ENCODE measurements at regions not wholly inside any gene's neighbourhood (a gene's known extent, or its start where the extent isn't known, plus 50 kb on each side); places are given as distances from the start of the nearest gene placed in this dataset.
"Not testable (repeated sequence)": the region's sequence is repeated elsewhere in the genome, so short reads cannot be mapped to it uniquely, and the experiment has no call there.

- Histone ChIP-seq H3K27ac (no peak overlapping the region), H3K4me3 (no peak overlapping the region)
- no peak for TF ChIP-seq CTCF (IDR thresholded peaks at IDR 0.05)
- DNase-seq (ENCODE audit: low spot score): no peak
These were observed 64.6 kb upstream of the TARDBP start for GRCh38 chr1:10947691-10948462.

DNA sequence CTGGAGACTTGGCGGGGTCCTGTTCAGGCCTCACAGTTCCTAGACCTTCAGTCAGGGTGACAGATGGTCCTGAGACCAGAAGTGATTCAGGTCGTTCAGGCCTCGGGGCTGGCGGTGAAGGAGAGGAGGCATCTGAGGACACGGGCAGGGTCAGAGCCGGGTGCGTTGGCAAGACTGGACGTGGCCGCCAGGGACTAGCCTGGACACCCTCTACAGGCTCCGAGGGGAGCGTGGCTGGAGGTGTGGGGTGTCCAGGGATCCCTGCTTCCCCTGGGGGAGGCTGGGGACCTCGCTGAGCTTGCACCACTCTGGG is 64.0 kb upstream of the TARDBP start:
- H3K4me3 ChIP-seq: no peak overlapping the region
- no peak for DNase-seq (ENCODE audit: low spot score)
- H3K27ac ChIP-seq: no peak overlapping the region
- no peak for TF ChIP-seq CTCF (IDR thresholded peaks at IDR 0.05)

DNA sequence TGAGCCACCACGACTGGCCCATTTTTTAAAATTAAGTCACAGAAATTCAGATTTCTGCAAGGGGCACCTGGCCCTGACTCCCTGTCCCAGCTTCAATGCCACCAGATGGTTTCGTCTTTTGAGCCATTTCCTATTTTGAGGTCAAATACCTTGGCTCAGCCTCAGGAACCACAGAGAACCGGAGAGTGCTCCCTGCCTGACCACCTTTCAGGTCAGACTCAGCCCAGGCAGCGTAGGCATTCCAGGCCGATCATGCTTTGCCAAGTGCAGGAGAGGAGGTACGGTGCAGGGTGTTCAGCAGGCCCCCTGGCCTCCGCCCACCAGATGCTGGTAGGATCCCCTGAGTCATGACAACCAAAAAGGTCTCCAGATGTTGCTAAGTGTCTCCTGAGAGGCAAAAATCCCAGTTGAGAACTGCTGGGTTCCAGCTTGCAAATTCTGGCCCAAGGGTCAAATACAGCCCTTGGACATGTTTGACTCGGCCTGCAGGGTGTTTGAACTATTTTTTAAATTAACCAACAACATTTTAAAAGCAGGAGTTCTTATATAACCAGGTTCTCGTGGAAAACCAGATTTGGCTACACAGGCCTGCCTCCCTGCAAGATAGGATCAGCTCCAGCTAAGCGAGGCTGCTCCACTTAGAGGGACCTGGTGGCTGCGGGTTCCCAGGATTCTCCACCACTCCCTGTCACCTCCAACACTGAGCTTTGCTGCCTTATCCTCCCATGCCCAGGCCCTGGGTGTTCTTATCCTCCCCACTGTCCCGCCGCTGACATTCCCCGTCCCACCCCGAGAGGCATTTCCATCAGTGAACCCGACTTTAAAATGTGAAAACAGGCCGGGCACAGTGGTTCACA is 61.9 kb upstream of the TARDBP start:
- no peak overlapping the region for H3K4me3 ChIP-seq
- TF ChIP-seq CTCF (IDR thresholded peaks at IDR 0.05): no peak
- DNase-seq (ENCODE audit: low spot score): no peak
- no peak overlapping the region for H3K27ac ChIP-seq

DNA sequence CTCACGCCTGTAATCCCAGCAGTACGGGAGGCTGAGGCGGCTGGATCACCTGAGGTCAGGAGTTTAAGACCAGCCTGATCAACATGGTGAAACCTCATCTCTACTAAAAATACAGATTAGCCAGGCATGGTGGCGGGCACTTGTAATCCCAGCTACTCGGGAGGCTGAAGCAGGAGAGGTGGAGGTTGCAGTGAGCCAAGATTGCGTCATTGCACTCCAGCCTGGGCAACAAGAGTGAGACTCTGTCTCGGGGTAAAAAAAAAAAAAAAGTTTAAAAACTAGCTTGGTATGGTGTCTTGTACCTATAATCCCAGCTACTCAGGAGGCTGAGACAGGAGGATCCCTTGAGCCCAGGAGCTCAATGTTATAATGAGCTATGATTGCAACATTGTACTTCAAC is 61.2 kb upstream of the TARDBP start:
- DNase-seq (ENCODE audit: low spot score); H3K4me3 ChIP-seq; H3K27ac ChIP-seq: not testable (repeated sequence)

DNA sequence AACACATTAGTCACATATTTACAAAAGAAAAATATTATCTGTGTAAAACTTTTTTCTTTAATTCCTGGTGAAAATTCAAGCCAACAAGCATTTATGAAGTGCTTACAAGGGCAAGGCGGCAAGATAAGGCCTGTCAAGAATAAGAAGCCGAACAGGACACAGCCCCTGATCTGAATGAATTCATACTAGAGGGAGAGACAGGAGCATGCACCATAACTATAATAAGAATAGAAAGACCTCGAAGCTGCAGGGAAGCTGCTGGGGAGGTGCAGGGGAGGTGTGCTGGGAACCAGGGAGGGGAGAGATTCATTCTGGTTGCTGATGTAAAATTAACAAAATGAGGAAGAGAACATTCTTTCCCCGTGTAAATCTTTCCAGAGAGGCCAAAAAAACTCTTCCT is 60.5 kb upstream of the TARDBP start:
- no peak overlapping the region for H3K4me3 ChIP-seq
- no peak overlapping the region for H3K27ac ChIP-seq
- no peak for TF ChIP-seq CTCF (IDR thresholded peaks at IDR 0.05)
- no peak for DNase-seq (ENCODE audit: low spot score)

DNA sequence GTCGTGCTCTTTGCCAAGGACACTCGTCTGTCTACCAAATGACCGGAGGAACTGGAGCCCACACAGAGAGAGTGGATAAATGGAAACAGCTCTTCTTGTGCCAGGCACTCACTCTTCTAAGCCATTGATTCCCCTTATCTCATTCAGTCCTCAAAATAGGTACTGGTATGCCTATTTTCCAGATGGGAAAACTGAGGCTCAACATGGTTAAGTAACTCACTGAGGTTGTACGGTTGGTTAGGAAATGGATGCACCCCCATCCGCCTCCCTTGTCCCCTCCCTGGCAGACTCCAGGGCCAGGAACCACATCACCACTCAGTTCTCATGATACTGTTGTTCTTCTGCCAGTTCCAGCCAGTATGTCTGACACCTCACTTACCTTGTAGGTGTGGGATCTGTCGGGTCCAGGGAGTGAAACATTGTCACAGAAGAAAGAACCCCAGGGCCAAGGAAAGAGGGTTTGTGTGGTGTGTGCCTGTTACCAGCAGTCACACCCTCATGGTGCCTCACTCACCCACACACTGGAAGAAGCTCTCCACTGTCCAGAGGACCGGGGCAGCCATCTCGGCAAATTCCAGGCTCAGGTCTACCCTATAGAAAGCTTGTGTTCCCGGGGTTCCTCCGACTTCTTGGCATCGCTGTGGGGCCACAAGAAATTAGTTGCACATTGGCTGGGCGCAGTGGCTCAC is 58.8 kb upstream of the TARDBP start:
- no peak for TF ChIP-seq CTCF (IDR thresholded peaks at IDR 0.05)
- DNase-seq (ENCODE audit: low spot score): no peak
- Histone ChIP-seq H3K4me3 (no peak overlapping the region), H3K27ac (no peak overlapping the region)

DNA sequence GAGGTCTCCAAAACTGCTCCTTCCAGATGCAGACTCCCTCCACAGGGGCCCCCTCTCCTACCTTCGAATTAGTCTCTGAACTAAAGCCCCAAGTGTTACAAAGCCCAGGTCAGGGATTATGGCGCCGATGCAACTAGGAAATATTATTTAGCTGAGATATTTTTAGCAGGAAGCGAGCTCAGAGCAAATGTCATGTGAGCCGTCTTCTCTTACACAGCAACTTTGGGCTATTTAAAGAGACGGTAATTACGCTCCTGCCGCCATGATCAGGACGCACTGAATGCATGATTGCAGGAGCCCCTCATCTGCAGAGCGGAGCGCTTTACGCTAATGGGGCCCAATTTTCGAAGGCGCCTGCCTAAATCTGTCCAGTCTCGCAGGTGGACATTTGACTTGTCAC is 55.3 kb upstream of the TARDBP start:
- DNase-seq (ENCODE audit: low spot score): no peak
- Histone ChIP-seq H3K4me3 (no peak overlapping the region), H3K27ac (no peak overlapping the region)
- no peak for TF ChIP-seq CTCF (IDR thresholded peaks at IDR 0.05)
